Liver (tissue), 3 donors: ENCODE measurements at regions not wholly inside any gene's neighbourhood (a gene's known extent, or its start where the extent isn't known, plus 50 kb on each side); places are given as distances from the start of the nearest gene placed in this dataset.
A peak's percentile ranks its signal among the peaks of the same experiment; 100 is the strongest.

ENCODE experiments used
- ATF3 ChIP-seq: IDR thresholded peaks from 2 replicates; pipeline ENCODE4 v1.6.1; 2016; ENCODE audit warnings: antibody characterized with exemption
- GABPA ChIP-seq, 2 donors: IDR thresholded peaks in 1 of 2; conservative IDR thresholded peaks in 1 of 2; 2 replicates each; pipeline ENCODE4 v1.6.1; 2016; ENCODE audit warnings: antibody characterized with exemption in 2 of 2, mild to moderate bottlenecking in 1 of 2, moderate library complexity in 1 of 2
- RAD21 ChIP-seq, 2 donors: IDR thresholded peaks; 2 replicates each; pipeline ENCODE4 v1.6.1; 2016; ENCODE audit warnings: antibody characterized with exemption in 2 of 2, mild to moderate bottlenecking in 2 of 2
- REST ChIP-seq: IDR thresholded peaks from 2 replicates; pipeline ENCODE4 v1.6.1; 2016; ENCODE audit warnings: antibody characterized with exemption, mild to moderate bottlenecking
- TAF1 ChIP-seq: conservative IDR thresholded peaks from 2 replicates; pipeline ENCODE4 v1.6.1; 2016; ENCODE audit warnings: antibody characterized with exemption, mild to moderate bottlenecking
- YY1 ChIP-seq: IDR thresholded peaks from 2 replicates; pipeline ENCODE4 v1.6.1; 2016; ENCODE audit warnings: antibody characterized with exemption, mild to moderate bottlenecking
- TF ChIP-seq, protein P1 (sequence below): fragments of 150-350 bp; IDR thresholded peaks from 2 replicates; pipeline ENCODE4 v1.5.1; 2017; ENCODE audit warnings: improper control_type of control experiment, low read depth, low read length; ENCODE audit not compliant: missing input control
- TF ChIP-seq, protein P2 (sequence below): IDR thresholded peaks from 2 replicates; pipeline ENCODE4 v1.6.1; 2016; ENCODE audit warnings: antibody characterized with exemption
- donor health status: healthy.
- donor health status: healthy.

- TF ChIP-seq, protein P1, sequence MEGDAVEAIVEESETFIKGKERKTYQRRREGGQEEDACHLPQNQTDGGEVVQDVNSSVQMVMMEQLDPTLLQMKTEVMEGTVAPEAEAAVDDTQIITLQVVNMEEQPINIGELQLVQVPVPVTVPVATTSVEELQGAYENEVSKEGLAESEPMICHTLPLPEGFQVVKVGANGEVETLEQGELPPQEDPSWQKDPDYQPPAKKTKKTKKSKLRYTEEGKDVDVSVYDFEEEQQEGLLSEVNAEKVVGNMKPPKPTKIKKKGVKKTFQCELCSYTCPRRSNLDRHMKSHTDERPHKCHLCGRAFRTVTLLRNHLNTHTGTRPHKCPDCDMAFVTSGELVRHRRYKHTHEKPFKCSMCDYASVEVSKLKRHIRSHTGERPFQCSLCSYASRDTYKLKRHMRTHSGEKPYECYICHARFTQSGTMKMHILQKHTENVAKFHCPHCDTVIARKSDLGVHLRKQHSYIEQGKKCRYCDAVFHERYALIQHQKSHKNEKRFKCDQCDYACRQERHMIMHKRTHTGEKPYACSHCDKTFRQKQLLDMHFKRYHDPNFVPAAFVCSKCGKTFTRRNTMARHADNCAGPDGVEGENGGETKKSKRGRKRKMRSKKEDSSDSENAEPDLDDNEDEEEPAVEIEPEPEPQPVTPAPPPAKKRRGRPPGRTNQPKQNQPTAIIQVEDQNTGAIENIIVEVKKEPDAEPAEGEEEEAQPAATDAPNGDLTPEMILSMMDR, result peak; percentile 71
- TF ChIP-seq TAF1 (no peak), ATF3 (no peak), REST (no peak), RAD21 (IDR thresholded peaks at IDR 0.05) (peak; percentile 76 to 84), GABPA (IDR thresholded peaks at IDR 0.05 in 1 of 2, conservative IDR thresholded peaks at IDR 0.05 in 1 of 2) (no peak), YY1 (no peak)
- TF ChIP-seq, protein P2, sequence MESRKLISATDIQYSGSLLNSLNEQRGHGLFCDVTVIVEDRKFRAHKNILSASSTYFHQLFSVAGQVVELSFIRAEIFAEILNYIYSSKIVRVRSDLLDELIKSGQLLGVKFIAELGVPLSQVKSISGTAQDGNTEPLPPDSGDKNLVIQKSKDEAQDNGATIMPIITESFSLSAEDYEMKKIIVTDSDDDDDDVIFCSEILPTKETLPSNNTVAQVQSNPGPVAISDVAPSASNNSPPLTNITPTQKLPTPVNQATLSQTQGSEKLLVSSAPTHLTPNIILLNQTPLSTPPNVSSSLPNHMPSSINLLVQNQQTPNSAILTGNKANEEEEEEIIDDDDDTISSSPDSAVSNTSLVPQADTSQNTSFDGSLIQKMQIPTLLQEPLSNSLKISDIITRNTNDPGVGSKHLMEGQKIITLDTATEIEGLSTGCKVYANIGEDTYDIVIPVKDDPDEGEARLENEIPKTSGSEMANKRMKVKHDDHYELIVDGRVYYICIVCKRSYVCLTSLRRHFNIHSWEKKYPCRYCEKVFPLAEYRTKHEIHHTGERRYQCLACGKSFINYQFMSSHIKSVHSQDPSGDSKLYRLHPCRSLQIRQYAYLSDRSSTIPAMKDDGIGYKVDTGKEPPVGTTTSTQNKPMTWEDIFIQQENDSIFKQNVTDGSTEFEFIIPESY, result no peak
Observed at GRCh38 chr1:175887981-175888428, 144.6 kb upstream of the TNR start.
